Muscle layer of duodenum (tissue), 2 donors: ENCODE measurements at regions not wholly inside any gene's neighbourhood (a gene's known extent, or its start where the extent isn't known, plus 50 kb on each side); places are given as distances from the start of the nearest gene placed in this dataset.

Experiments
- H3K27ac ChIP-seq: one replicate; pipeline ENCODE4 v1.7.0; 2013; ENCODE audit warnings: mild to moderate bottlenecking, low read length
- H3K27me3 ChIP-seq: one replicate; pipeline ENCODE4 v1.7.0; 2013; ENCODE audit warnings: low read depth, mild to moderate bottlenecking, control low read depth, low read length
- H3K36me3 ChIP-seq, 2 donors: one replicate each; pipeline ENCODE4 v1.7.0; 2013; ENCODE audit warnings: low read length in 2 of 2, control low read depth in 1 of 2, mild to moderate bottlenecking in 1 of 2; ENCODE audit not compliant: insufficient read depth in 2 of 2, control insufficient read depth in 1 of 2
- H3K4me1 ChIP-seq, 2 donors: one replicate each; pipeline ENCODE4 v1.7.0; 2013; ENCODE audit warnings: low read length in 2 of 2, mild to moderate bottlenecking in 2 of 2, control low read depth in 1 of 2, moderate library complexity in 1 of 2; ENCODE audit not compliant: insufficient read depth in 2 of 2, control insufficient read depth in 1 of 2
- H3K4me3 ChIP-seq, 2 donors: one replicate each; pipeline ENCODE4 v1.7.0; 2013; ENCODE audit warnings: low read length in 2 of 2, low read depth in 1 of 2, mild to moderate bottlenecking in 1 of 2
- H3K9me3 ChIP-seq, 2 donors: one replicate each; pipeline ENCODE4 v1.7.0; 2013; ENCODE audit warnings: low read length in 2 of 2, control low read depth in 1 of 2, mild to moderate bottlenecking in 1 of 2; ENCODE audit not compliant: control insufficient read depth in 1 of 2
- donor health status: healthy.

DNA sequence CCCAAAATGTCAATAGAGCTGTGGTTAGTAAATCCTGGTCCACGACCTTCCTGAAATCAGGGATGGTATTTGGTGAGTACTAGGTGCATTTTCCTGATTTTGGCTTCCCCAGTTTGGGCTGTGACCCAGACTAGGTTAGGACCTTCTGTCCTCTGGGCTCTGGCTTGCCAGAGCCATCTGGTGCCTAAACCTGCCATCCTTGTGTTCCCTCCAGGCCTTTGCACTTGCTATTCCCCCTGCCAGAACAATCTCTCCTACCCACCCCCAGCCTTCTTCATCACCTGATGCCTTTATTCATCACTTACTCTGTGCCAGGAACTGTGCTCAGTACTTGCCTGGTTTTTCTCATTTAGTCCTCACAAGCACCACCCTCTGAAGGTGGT, 216.7 kb downstream of the RBM19 start:
- Histone ChIP-seq H3K27me3 (no peaks in the 10 kb centered on the region), H3K4me3 (no peak overlapping the region), H3K27ac (no peak overlapping the region), H3K4me1 (no peaks in the 10 kb centered on the region), H3K9me3 (peaks cover 0 to 10% of the 10 kb centered on the region in 2 donors), H3K36me3 (no peaks in the 10 kb centered on the region)

- Histone ChIP-seq H3K9me3 (peaks cover 0 to 10% of the 10 kb centered on the region in 2 donors), H3K4me3 (no peak overlapping the region), H3K36me3 (no peaks in the 10 kb centered on the region), H3K27me3 (no peaks in the 10 kb centered on the region), H3K4me1 (no peaks in the 10 kb centered on the region), H3K27ac (no peak overlapping the region)
These were observed 217.3 kb downstream of the RBM19 start for GRCh38 chr12:113748707-113749432.

- Histone ChIP-seq H3K9me3 (peaks cover 0 to 7% of the 10 kb centered on the region in 2 donors), H3K36me3 (no peaks in the 10 kb centered on the region), H3K27ac (no peak overlapping the region), H3K4me3 (no peak overlapping the region), H3K4me1 (no peaks in the 10 kb centered on the region), H3K27me3 (no peaks in the 10 kb centered on the region)
These were observed 219.1 kb downstream of the RBM19 start for GRCh38 chr12:113747017-113747416.

GRCh38 chr12:113744802-113745395, 221.2 kb downstream of the RBM19 start:
- no peaks in the 10 kb centered on the region for H3K27me3 ChIP-seq
- no peaks in the 10 kb centered on the region for H3K36me3 ChIP-seq
- H3K9me3 ChIP-seq = peaks cover 0 to 2% of the 10 kb centered on the region in 2 donors
- H3K4me1 ChIP-seq = no peaks in the 10 kb centered on the region
- H3K4me3 ChIP-seq = no peak overlapping the region
- no peak overlapping the region for H3K27ac ChIP-seq

DNA sequence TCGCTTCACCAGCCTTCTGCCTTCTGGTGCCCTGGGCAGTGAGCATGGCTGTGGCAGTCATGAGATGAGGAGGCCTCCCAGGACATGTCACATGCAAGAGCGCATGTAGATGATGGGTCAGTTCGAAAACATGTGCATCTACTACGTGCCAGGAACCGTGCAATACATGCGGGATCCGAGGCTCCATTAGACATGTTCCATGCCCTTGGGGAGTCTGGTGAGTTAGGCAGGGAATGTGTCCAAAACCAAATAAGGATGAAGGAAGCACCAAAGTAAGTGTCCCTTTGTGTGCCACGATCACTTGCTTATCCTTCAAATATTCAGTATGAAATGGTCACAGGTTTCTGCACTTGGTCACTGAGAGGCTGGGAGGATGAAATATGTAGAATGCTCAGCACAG, 223.3 kb downstream of the RBM19 start:
- Histone ChIP-seq H3K4me1 (no peaks in the 10 kb centered on the region), H3K9me3 (peaks cover 0 to 4% of the 10 kb centered on the region in 2 donors), H3K27ac (no peak overlapping the region), H3K27me3 (no peaks in the 10 kb centered on the region), H3K4me3 (no peak overlapping the region), H3K36me3 (no peaks in the 10 kb centered on the region)

- no peaks in the 10 kb centered on the region for H3K4me1 ChIP-seq
- peaks cover 0 to 4% of the 10 kb centered on the region in 2 donors for H3K9me3 ChIP-seq
- no peaks in the 10 kb centered on the region for H3K36me3 ChIP-seq
- no peaks in the 10 kb centered on the region for H3K27me3 ChIP-seq
- no peak overlapping the region for H3K27ac ChIP-seq
- no peak overlapping the region for H3K4me3 ChIP-seq
These were observed 225.4 kb downstream of the RBM19 start for GRCh38 chr12:113740699-113741098.

GRCh38 chr12:113735131-113735530, 231.0 kb downstream of the RBM19 start:
- H3K9me3 ChIP-seq = peaks cover 0 to 4% of the 10 kb centered on the region in 2 donors
- no peaks in the 10 kb centered on the region for H3K4me1 ChIP-seq
- no peak overlapping the region for H3K4me3 ChIP-seq
- no peak overlapping the region for H3K27ac ChIP-seq
- H3K36me3 ChIP-seq = no peaks in the 10 kb centered on the region
- H3K27me3 ChIP-seq = no peaks in the 10 kb centered on the region

- H3K27ac ChIP-seq = no peak overlapping the region
- no peaks in the 10 kb centered on the region for H3K36me3 ChIP-seq
- H3K4me1 ChIP-seq = no peaks in the 10 kb centered on the region
- no peak overlapping the region for H3K4me3 ChIP-seq
- H3K27me3 ChIP-seq = peaks cover 2% of the 10 kb centered on the region
- H3K9me3 ChIP-seq = peaks cover 0 to 4% of the 10 kb centered on the region in 2 donors
These were observed 231.6 kb downstream of the RBM19 start for GRCh38 chr12:113734503-113734902.

DNA sequence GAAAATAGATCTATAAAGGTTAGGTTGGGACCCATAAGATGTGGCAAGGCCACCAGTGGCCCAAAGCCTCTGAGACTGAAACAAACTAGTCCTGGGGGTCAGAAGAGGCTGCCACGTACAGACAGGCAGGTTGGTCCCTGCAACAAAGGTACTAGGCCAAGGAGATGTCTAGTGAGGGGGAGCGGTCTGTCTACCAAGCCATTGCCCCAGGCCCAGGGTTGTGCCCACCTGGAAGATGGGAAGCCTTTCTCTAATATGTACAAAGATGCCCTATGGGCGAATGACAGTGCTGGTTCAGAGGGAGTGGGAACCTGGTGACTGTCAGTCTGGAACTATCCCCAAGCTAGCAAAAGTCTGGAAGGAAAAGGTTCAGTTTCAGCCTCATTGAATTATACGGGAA, 233.2 kb downstream of the RBM19 start:
- Histone ChIP-seq H3K4me3 (no peak overlapping the region), H3K4me1 (no peaks in the 10 kb centered on the region), H3K27ac (no peak overlapping the region), H3K36me3 (no peaks in the 10 kb centered on the region), H3K27me3 (peaks cover 5% of the 10 kb centered on the region), H3K9me3 (no peaks in the 10 kb centered on the region)

GRCh38 chr12:113727651-113728061, 238.5 kb downstream of the RBM19 start:
- H3K27ac ChIP-seq = no peak overlapping the region
- no peaks in the 10 kb centered on the region for H3K36me3 ChIP-seq
- no peak overlapping the region for H3K4me3 ChIP-seq
- H3K9me3 ChIP-seq = peaks cover 0 to 11% of the 10 kb centered on the region in 2 donors
- H3K27me3 ChIP-seq = peaks cover 5% of the 10 kb centered on the region
- no peaks in the 10 kb centered on the region for H3K4me1 ChIP-seq

DNA sequence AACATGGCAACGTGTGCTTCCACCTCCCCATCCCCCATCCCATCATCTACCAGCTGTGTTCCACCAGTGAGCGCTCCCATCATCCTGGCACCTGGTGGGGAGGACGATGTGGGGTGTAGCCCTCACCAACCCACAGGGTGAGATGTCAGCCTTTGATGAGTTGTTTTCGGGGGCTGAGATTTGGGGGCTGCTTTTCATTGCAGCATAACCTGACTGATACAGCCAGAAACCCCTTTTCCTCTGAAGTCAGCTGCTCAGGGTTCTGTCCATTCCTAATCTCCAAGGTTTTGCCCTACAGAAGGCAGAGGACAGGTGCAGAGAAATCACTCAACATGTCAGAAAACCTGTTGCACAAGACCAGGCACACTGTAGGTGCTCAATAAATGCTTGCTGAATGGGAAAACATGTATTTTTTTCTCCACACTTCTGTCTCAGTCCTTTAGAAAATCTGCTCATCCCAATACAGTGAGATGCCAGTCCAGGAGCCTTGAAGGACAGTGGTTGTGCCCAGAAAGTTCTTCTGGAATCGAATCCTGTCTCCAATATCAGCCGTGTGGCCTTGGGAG, 239.8 kb downstream of the RBM19 start:
- H3K36me3 ChIP-seq = no peaks in the 10 kb centered on the region
- peaks cover 5% of the 10 kb centered on the region for H3K27me3 ChIP-seq
- H3K27ac ChIP-seq = no peak overlapping the region
- no peak overlapping the region for H3K4me3 ChIP-seq
- H3K9me3 ChIP-seq = peaks cover 0 to 11% of the 10 kb centered on the region in 2 donors
- H3K4me1 ChIP-seq = no peaks in the 10 kb centered on the region
